ENCODE measurements at regions not wholly inside any gene's neighbourhood (a gene's known extent, or its start where the extent isn't known, plus 50 kb on each side); places are given as distances from the start of the nearest gene placed in this dataset.

- H3K4me3 ChIP-seq (ENCODE audit: insufficient read length, low read depth), result no peak overlapping the region
- no peaks in the 10 kb centered on the region for H3K36me3 ChIP-seq (ENCODE audit: insufficient read depth, insufficient read length, low read length)
- no peaks in the 10 kb centered on the region for H3K27me3 ChIP-seq (ENCODE audit: insufficient read depth, insufficient read length)
Measured at GRCh38 chr3:17955411-17955810, 213.0 kb upstream of the TBC1D5 start.

GRCh38 chr3:17954801-17955200 lies 212.4 kb upstream of the TBC1D5 start:
- TF ChIP-seq ZNF274 (IDR thresholded peaks at IDR 0.05; ENCODE audit: low read depth, low read length), result no peak
- TF ChIP-seq SUZ12 (IDR thresholded peaks at IDR 0.05; ENCODE audit: extremely low read depth, insufficient read depth, insufficient read length), result no peak
- no peak for TF ChIP-seq YY1 (IDR thresholded peaks at IDR 0.05; ENCODE audit: insufficient read depth, insufficient read length)
- Histone ChIP-seq H3K4me1 (ENCODE audit: insufficient read depth, insufficient read length) (no peaks in the 10 kb centered on the region), H3K27me3 (ENCODE audit: insufficient read depth, insufficient read length) (no peaks in the 10 kb centered on the region), H3K4me3 (ENCODE audit: insufficient read length, low read depth) (no peak overlapping the region), H3K9me3 (ENCODE audit: insufficient read depth, low read length) (no peaks in the 10 kb centered on the region), H3K9ac (ENCODE audit: insufficient read length, low read depth) (no peak overlapping the region), H3K36me3 (ENCODE audit: insufficient read depth, insufficient read length, low read length) (no peaks in the 10 kb centered on the region)
- no peak for DNase-seq (ENCODE audit: low read depth, low spot score)

More at GRCh38 chr3:17955411-17955810, 213.0 kb upstream of the TBC1D5 start:
- H3K9me3 ChIP-seq (ENCODE audit: insufficient read depth, low read length), result no peaks in the 10 kb centered on the region
- no peaks in the 10 kb centered on the region for H3K4me1 ChIP-seq (ENCODE audit: insufficient read depth, insufficient read length)
- TF ChIP-seq YY1 (IDR thresholded peaks at IDR 0.05; ENCODE audit: insufficient read depth, insufficient read length), result no peak
- no peak for TF ChIP-seq SUZ12 (IDR thresholded peaks at IDR 0.05; ENCODE audit: extremely low read depth, insufficient read depth, insufficient read length)
- TF ChIP-seq ZNF274 (IDR thresholded peaks at IDR 0.05; ENCODE audit: low read depth, low read length), result no peak
- H3K9ac ChIP-seq (ENCODE audit: insufficient read length, low read depth), result no peak overlapping the region
- no peak for DNase-seq (ENCODE audit: low read depth, low spot score)

GRCh38 chr3:17951241-17951640 lies 208.8 kb upstream of the TBC1D5 start:
- H3K36me3 ChIP-seq (ENCODE audit: insufficient read depth, insufficient read length, low read length), result no peaks in the 10 kb centered on the region
- TF ChIP-seq YY1 (IDR thresholded peaks at IDR 0.05; ENCODE audit: insufficient read depth, insufficient read length) (no peak), SUZ12 (IDR thresholded peaks at IDR 0.05; ENCODE audit: extremely low read depth, insufficient read depth, insufficient read length) (no peak), ZNF274 (IDR thresholded peaks at IDR 0.05; ENCODE audit: low read depth, low read length) (no peak)
- no peak for DNase-seq (ENCODE audit: low read depth, low spot score)
- no peak overlapping the region for H3K4me3 ChIP-seq (ENCODE audit: insufficient read length, low read depth)
- H3K9ac ChIP-seq (ENCODE audit: insufficient read length, low read depth), result no peak overlapping the region
- no peaks in the 10 kb centered on the region for H3K9me3 ChIP-seq (ENCODE audit: insufficient read depth, low read length)
- H3K4me1 ChIP-seq (ENCODE audit: insufficient read depth, insufficient read length), result no peaks in the 10 kb centered on the region
- no peaks in the 10 kb centered on the region for H3K27me3 ChIP-seq (ENCODE audit: insufficient read depth, insufficient read length)

- Histone ChIP-seq H3K4me3 (ENCODE audit: insufficient read length, low read depth) (no peak overlapping the region), H3K4me1 (ENCODE audit: insufficient read depth, insufficient read length) (no peaks in the 10 kb centered on the region), H3K27me3 (ENCODE audit: insufficient read depth, insufficient read length) (no peaks in the 10 kb centered on the region), H3K36me3 (ENCODE audit: insufficient read depth, insufficient read length, low read length) (no peaks in the 10 kb centered on the region), H3K9me3 (ENCODE audit: insufficient read depth, low read length) (no peaks in the 10 kb centered on the region), H3K9ac (ENCODE audit: insufficient read length, low read depth) (no peak overlapping the region)
- no peak for DNase-seq (ENCODE audit: low read depth, low spot score)
- no peak for TF ChIP-seq SUZ12 (IDR thresholded peaks at IDR 0.05; ENCODE audit: extremely low read depth, insufficient read depth, insufficient read length)
- TF ChIP-seq ZNF274 (IDR thresholded peaks at IDR 0.05; ENCODE audit: low read depth, low read length), result no peak
- no peak for TF ChIP-seq YY1 (IDR thresholded peaks at IDR 0.05; ENCODE audit: insufficient read depth, insufficient read length)
Measured at GRCh38 chr3:17949101-17949500, 206.7 kb upstream of the TBC1D5 start.

GRCh38 chr3:17947833-17948232 lies 205.4 kb upstream of the TBC1D5 start:
- Histone ChIP-seq H3K9ac (ENCODE audit: insufficient read length, low read depth) (no peak overlapping the region), H3K4me3 (ENCODE audit: insufficient read length, low read depth) (no peak overlapping the region), H3K36me3 (ENCODE audit: insufficient read depth, insufficient read length, low read length) (no peaks in the 10 kb centered on the region), H3K9me3 (ENCODE audit: insufficient read depth, low read length) (no peaks in the 10 kb centered on the region), H3K27me3 (ENCODE audit: insufficient read depth, insufficient read length) (no peaks in the 10 kb centered on the region), H3K4me1 (ENCODE audit: insufficient read depth, insufficient read length) (no peaks in the 10 kb centered on the region)
- no peak for DNase-seq (ENCODE audit: low read depth, low spot score)
- no peak for TF ChIP-seq SUZ12 (IDR thresholded peaks at IDR 0.05; ENCODE audit: extremely low read depth, insufficient read depth, insufficient read length)
- no peak for TF ChIP-seq YY1 (IDR thresholded peaks at IDR 0.05; ENCODE audit: insufficient read depth, insufficient read length)
- TF ChIP-seq ZNF274 (IDR thresholded peaks at IDR 0.05; ENCODE audit: low read depth, low read length), result no peak

- Histone ChIP-seq H3K36me3 (ENCODE audit: insufficient read depth, insufficient read length, low read length) (no peaks in the 10 kb centered on the region), H3K4me1 (ENCODE audit: insufficient read depth, insufficient read length) (no peaks in the 10 kb centered on the region), H3K9ac (ENCODE audit: insufficient read length, low read depth) (no peak overlapping the region), H3K9me3 (ENCODE audit: insufficient read depth, low read length) (no peaks in the 10 kb centered on the region), H3K27me3 (ENCODE audit: insufficient read depth, insufficient read length) (no peaks in the 10 kb centered on the region), H3K4me3 (ENCODE audit: insufficient read length, low read depth) (no peak overlapping the region)
- TF ChIP-seq ZNF274 (IDR thresholded peaks at IDR 0.05; ENCODE audit: low read depth, low read length) (no peak), SUZ12 (IDR thresholded peaks at IDR 0.05; ENCODE audit: extremely low read depth, insufficient read depth, insufficient read length) (no peak), YY1 (IDR thresholded peaks at IDR 0.05; ENCODE audit: insufficient read depth, insufficient read length) (no peak)
- DNase-seq (ENCODE audit: low read depth, low spot score), result no peak
Measured at GRCh38 chr3:17946619-17947018, 204.2 kb upstream of the TBC1D5 start.

- Histone ChIP-seq H3K4me1 (ENCODE audit: insufficient read depth, insufficient read length) (no peaks in the 10 kb centered on the region), H3K4me3 (ENCODE audit: insufficient read length, low read depth) (no peak overlapping the region), H3K27me3 (ENCODE audit: insufficient read depth, insufficient read length) (no peaks in the 10 kb centered on the region), H3K9ac (ENCODE audit: insufficient read length, low read depth) (no peak overlapping the region), H3K36me3 (ENCODE audit: insufficient read depth, insufficient read length, low read length) (no peaks in the 10 kb centered on the region), H3K9me3 (ENCODE audit: insufficient read depth, low read length) (no peaks in the 10 kb centered on the region)
- TF ChIP-seq SUZ12 (IDR thresholded peaks at IDR 0.05; ENCODE audit: extremely low read depth, insufficient read depth, insufficient read length) (no peak), ZNF274 (IDR thresholded peaks at IDR 0.05; ENCODE audit: low read depth, low read length) (no peak), YY1 (IDR thresholded peaks at IDR 0.05; ENCODE audit: insufficient read depth, insufficient read length) (no peak)
- DNase-seq (ENCODE audit: low read depth, low spot score), result no peak
Measured at GRCh38 chr3:17945799-17946399, 203.5 kb upstream of the TBC1D5 start.
